PC-9 (cell line): ENCODE measurements at regions not wholly inside any gene's neighbourhood (a gene's known extent, or its start where the extent isn't known, plus 50 kb on each side); places are given as distances from the start of the nearest gene placed in this dataset.

Experiments used
- BruUV-seq: library from RNA; stranded (reverse); fragments of 400-500 nt; replicated peaks from 2 replicates; lab custom pipeline; 2021; lab: Mats Ljungman, UMichigan
- CTCF ChIA-PET: fragments of 300-600 bp; sonication (Branson Sonifier 250); formaldehyde crosslinking; loops from one replicate; lab custom pipeline; 2022; ENCODE audit warnings: antibody characterized with exemption; lab: Charles Lee
- POLR2A ChIA-PET: fragments of 300-600 bp; sonication (Branson Sonifier 250); formaldehyde crosslinking; loops from one replicate; lab custom pipeline; 2022; ENCODE audit warnings: antibody characterized with exemption; ENCODE audit not compliant: unreplicated experiment; lab: Charles Lee
- DNase-seq, 2 experiments: peaks; one replicate each; pipeline versions ENCODE4 v3.0.0 to v3.0.0-alpha.2; 2015 to 2022; ENCODE audit warnings: mixed read lengths in 1 of 2
- H2AFZ ChIP-seq: fragments of 200-600 bp; sonication (generic); 2 replicates; pipeline ENCODE4 v1.8.1; 2017; ENCODE audit warnings: antibody characterized with exemption
- H3F3A ChIP-seq: fragments of 200-600 bp; sonication (generic); 2 replicates; pipeline ENCODE4 v1.8.1; 2017; ENCODE audit warnings: antibody characterized with exemption, mild to moderate bottlenecking, low read depth; ENCODE audit not compliant: insufficient read depth
- H3K27ac ChIP-seq: fragments of 200-600 bp; sonication (generic); 2 replicates; pipeline ENCODE4 v1.6.1; 2016; ENCODE audit warnings: mixed run types
- H3K27me3 ChIP-seq: fragments of 200-600 bp; sonication (generic); 2 replicates; pipeline ENCODE4 v1.6.1; 2016; ENCODE audit warnings: low read depth, mixed run types; ENCODE audit not compliant: insufficient read depth
- H3K36me3 ChIP-seq: fragments of 200-600 bp; sonication (generic); 2 replicates; pipeline ENCODE4 v1.6.1; 2016; ENCODE audit warnings: low read depth, mixed run types
- H3K4me1 ChIP-seq: fragments of 200-600 bp; sonication (generic); replicated peaks from 2 replicates; pipeline ENCODE4 v1.6.1; 2016; ENCODE audit warnings: mixed run types; ENCODE audit not compliant: insufficient read depth
- H3K4me2 ChIP-seq: fragments of 200-600 bp; sonication (generic); 2 replicates; pipeline ENCODE4 v1.6.1; 2017; ENCODE audit warnings: mixed run types
- H3K4me3 ChIP-seq: fragments of 200-600 bp; sonication (generic); 2 replicates; pipeline ENCODE4 v1.6.1; 2016; ENCODE audit warnings: mixed run types
- H3K79me2 ChIP-seq: fragments of 200-600 bp; sonication (generic); 2 replicates; pipeline ENCODE4 v1.6.1; 2017; ENCODE audit warnings: low read depth, mixed run types
- H3K9me2 ChIP-seq: fragments of 200-600 bp; sonication (generic); 2 replicates; pipeline ENCODE4 v1.8.1; 2017; ENCODE audit warnings: mild to moderate bottlenecking; ENCODE audit not compliant: insufficient read depth
- H3K9me3 ChIP-seq: fragments of 200-600 bp; sonication (generic); 2 replicates; pipeline ENCODE4 v1.8.1; 2016; ENCODE audit warnings: low read depth; ENCODE audit not compliant: insufficient read depth
- H4K20me1 ChIP-seq: fragments of 200-600 bp; sonication (generic); 2 replicates; pipeline ENCODE4 v1.8.1; 2017; ENCODE audit not compliant: insufficient read depth
- EZH2 ChIP-seq: fragments of 200-600 bp; sonication (generic); IDR thresholded peaks from 2 replicates; pipeline ENCODE4 v1.8.0; 2017; ENCODE audit warnings: antibody characterized with exemption, low read depth
- intact Hi-C: fragments of 100-400 bp; cut with micrococcal nuclease; formaldehyde crosslinking; loops from one replicate; pipeline ENCODE4 v1.10.0; 2022; ENCODE audit not compliant: unreplicated experiment
- TF ChIP-seq, protein P1 (sequence below): fragments of 200-600 bp; sonication (generic); conservative IDR thresholded peaks from 2 replicates; pipeline ENCODE4 v1.6.1; 2017; ENCODE audit warnings: mixed run types, antibody characterized with exemption, mild to moderate bottlenecking, moderate library complexity

DNA sequence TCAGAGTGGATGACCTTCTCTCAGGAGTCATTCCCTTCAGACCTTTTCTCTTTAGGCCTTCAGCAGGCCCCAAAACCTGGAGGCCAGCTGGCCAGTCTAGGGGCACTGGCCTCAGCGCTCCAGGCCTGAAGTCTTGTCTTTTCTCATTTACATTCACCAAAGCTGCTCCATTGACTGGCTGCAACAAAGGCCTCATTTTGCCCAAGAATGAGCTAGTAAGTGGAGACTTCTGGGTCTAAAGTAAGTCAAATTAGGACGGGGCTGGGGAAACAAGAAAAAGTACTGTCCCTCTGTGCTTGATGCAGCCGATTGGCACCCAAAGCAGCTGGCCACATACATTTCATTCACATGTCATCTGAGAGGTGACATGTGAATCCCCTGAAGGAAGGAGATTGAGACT, 83.8 kb upstream of the RIOK3 start:
- H3K79me2 ChIP-seq = no peaks in the 10 kb centered on the region
- no peaks in the 10 kb centered on the region for H3K9me3 ChIP-seq
- intact Hi-C loops = no loop called here
- no TSS peak for BruUV-seq
- H2AFZ ChIP-seq = no peak overlapping the region
- H3K4me1 ChIP-seq = no peaks in the 10 kb centered on the region
- ChIA-PET POLR2A (no interaction called here), CTCF (no interaction called here)
- H3K9me2 ChIP-seq = no peaks in the 10 kb centered on the region
- no peak for DNase-seq
- H4K20me1 ChIP-seq = no peaks in the 10 kb centered on the region
- no peak overlapping the region for H3K4me2 ChIP-seq
- H3K27me3 ChIP-seq = no peaks in the 10 kb centered on the region
- H3K36me3 ChIP-seq = no peaks in the 10 kb centered on the region
- TF ChIP-seq, protein P1, sequence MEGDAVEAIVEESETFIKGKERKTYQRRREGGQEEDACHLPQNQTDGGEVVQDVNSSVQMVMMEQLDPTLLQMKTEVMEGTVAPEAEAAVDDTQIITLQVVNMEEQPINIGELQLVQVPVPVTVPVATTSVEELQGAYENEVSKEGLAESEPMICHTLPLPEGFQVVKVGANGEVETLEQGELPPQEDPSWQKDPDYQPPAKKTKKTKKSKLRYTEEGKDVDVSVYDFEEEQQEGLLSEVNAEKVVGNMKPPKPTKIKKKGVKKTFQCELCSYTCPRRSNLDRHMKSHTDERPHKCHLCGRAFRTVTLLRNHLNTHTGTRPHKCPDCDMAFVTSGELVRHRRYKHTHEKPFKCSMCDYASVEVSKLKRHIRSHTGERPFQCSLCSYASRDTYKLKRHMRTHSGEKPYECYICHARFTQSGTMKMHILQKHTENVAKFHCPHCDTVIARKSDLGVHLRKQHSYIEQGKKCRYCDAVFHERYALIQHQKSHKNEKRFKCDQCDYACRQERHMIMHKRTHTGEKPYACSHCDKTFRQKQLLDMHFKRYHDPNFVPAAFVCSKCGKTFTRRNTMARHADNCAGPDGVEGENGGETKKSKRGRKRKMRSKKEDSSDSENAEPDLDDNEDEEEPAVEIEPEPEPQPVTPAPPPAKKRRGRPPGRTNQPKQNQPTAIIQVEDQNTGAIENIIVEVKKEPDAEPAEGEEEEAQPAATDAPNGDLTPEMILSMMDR = no peak
- no peak for TF ChIP-seq EZH2
- no peak overlapping the region for H3K4me3 ChIP-seq
- no peak overlapping the region for H3K27ac ChIP-seq
- no peaks in the 10 kb centered on the region for H3F3A ChIP-seq

DNA sequence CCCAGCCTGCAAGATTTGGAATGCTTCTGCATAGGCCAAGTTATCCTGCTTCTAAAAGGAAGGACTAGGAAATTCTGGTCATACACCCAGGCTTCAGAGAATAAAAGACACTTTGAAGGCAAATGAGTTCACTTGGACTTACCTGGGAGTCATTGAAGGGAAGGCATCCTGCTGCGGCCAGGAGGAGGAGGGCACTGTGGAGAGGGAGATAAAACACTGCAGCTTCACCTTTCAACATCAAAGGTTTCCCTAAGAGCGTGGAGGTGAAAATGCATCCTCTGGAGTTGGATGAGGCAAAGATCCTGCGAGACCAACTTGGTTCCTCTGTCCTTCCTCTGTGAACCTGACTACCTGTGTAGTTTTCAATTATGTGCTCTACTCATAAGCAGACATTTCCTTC, 79.5 kb upstream of the RIOK3 start:
- no peak for DNase-seq
- TF ChIP-seq, protein P1 = no peak
- TF ChIP-seq EZH2 = no peak
- H3F3A ChIP-seq = peaks cover 5% of the 10 kb centered on the region
- intact Hi-C loops = no loop called here
- ChIA-PET POLR2A (no interaction called here), CTCF (no interaction called here)
- H3K9me3 ChIP-seq = no peaks in the 10 kb centered on the region
- H3K9me2 ChIP-seq = no peaks in the 10 kb centered on the region
- H3K27me3 ChIP-seq = no peaks in the 10 kb centered on the region
- H3K27ac ChIP-seq = no peak overlapping the region
- no peak overlapping the region for H2AFZ ChIP-seq
- no TSS peak for BruUV-seq
- H3K79me2 ChIP-seq = no peaks in the 10 kb centered on the region
- H4K20me1 ChIP-seq = no peaks in the 10 kb centered on the region
- H3K36me3 ChIP-seq = no peaks in the 10 kb centered on the region
- H3K4me2 ChIP-seq = no peak overlapping the region
- no peak overlapping the region for H3K4me3 ChIP-seq
- peaks cover 17% of the 10 kb centered on the region for H3K4me1 ChIP-seq

DNA sequence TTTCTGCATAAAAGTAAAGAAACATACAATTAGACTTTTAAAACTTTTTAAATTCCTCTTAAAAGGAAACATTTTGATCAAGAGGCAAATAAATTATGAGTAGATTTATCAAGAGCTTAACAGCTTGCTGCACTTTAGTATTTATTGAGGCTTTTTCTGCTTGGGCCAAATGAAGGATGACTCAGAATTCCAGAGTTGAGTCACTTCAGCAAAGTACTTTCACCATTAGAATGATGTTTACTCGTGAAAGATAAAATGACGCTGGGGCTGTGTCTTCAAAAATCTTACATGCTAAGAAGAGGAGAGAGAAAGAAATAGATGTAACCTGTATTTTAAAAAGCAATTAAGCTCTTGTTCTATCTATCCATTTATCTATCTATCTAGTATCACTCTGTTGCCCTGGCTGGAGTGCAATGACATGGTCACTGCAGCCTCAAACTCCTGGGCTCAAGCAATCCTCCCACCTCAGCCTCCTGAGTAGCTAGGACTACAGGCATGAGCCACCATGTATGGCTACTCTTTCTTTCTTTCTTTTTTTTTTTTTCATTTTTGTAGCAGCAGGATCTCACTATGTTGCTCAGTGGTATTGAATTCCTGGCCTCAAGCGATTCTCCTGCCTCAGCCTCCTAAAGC, 75.3 kb upstream of the RIOK3 start:
- POLR2A ChIA-PET = interaction anchor here (0.7 kb wide), 1 partner anchor 292 kb away, joined by 4 read pairs; no protein-coding TSS in a partner anchor
- peak in 1 of 2 experiments; percentile 66 for DNase-seq
- intact Hi-C loops = no loop called here
- peak overlapping the region; percentile 86 for H3K27ac ChIP-seq
- H3K79me2 ChIP-seq = no peaks in the 10 kb centered on the region
- BruUV-seq = no TSS peak
- no peaks in the 10 kb centered on the region for H3K9me2 ChIP-seq
- H3K4me1 ChIP-seq = peaks cover 45% of the 10 kb centered on the region
- H3K27me3 ChIP-seq = no peaks in the 10 kb centered on the region
- TF ChIP-seq, protein P1 = no peak
- TF ChIP-seq EZH2 = no peak
- no peak overlapping the region for H2AFZ ChIP-seq
- H3K4me3 ChIP-seq = no peak overlapping the region
- no peaks in the 10 kb centered on the region for H3K36me3 ChIP-seq
- H3K9me3 ChIP-seq = peaks cover 4% of the 10 kb centered on the region; the same call in 1 of the 2 replicates
- H4K20me1 ChIP-seq = no peaks in the 10 kb centered on the region
- peak overlapping the region; percentile 60 for H3K4me2 ChIP-seq
- peaks cover 23% of the 10 kb centered on the region for H3F3A ChIP-seq
- CTCF ChIA-PET = interaction anchor here (0.7 kb wide), 3 partner anchors 24 to 69 kb away, joined by 3 to 5 read pairs (median 4); no protein-coding TSS in a partner anchor
